ENCODE measurements at regions not wholly inside any gene's neighbourhood (a gene's known extent, or its start where the extent isn't known, plus 50 kb on each side); places are given as distances from the start of the nearest gene placed in this dataset.

GRCh38 chr11:69372589-69373250 is 78.8 kb downstream of the MYEOV start:
- no peak for ATAC-seq
- Mint-ChIP-seq H3K4me3 (no peak overlapping the region), H3K27ac (no peak overlapping the region), H3K4me1 (no peaks in the 10 kb centered on the region), H3K36me3 (no peaks in the 10 kb centered on the region), H3K9me3 (no peaks in the 10 kb centered on the region)
- DNase-seq (ENCODE audit: low spot score in 2 of 2), result no peak

DNA sequence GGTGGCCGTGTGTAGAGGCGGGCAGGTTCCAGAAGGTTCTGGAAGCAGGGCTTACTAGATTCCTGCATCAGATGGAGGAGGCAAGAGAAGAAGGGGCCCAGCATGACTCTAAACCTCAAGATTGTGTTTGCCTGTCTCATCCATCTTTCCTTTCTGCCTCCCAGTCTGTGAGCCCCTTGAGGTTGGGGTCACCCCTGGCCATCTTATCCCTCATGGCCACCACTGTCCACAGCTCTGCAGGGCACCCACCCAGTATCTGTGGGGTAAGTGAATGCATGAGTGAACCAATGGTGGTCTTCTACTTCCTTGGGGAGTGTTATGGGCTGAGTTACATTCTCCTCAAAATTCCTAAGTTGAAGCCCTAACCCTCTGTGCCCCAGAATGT is 79.3 kb downstream of the MYEOV start:
- DNase-seq (ENCODE audit: low spot score in 2 of 2), result no peak

DNA sequence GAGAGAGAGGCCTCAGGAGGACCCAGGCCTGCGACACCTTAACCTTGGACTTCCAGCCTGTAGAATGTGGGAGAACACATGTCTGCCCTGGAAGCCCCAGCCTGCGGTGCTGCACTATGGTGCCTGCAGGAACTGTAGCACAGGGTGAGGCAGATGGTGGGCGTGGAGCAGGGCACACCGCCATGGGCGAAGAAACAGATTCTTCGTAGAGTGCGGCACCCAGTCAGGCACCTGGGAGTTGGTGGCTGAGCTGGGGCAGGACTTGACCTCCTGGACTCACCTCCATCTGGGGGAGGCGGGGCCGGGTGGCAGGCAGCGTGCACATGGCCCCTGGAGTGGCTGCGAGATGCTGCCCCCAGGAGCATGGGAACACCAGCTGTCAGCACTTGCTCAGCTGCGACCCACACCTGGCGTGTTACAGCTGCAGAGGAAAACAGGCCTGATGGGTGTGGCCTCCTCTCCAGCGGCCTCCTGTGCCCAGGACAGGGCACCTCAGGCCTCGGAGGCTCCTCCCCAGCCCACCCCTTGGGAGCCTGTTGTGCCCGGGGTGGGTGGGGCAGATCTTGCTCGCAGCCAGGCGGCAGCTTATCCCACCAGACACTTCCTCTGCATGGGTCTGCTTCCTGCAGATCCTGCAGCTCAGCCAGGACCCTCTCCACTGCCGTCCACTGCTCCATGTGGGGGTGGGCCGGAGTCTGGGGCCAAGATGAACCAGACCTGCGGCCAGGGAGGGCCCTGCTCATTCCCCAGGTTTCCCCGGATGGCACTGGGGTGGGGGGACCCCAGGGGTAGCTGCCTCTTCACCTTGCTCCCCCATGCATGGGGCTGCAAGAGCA is 80.4 kb downstream of the MYEOV start:
- DNase-seq (ENCODE audit: low spot score in 2 of 2), result no peak
- no peak for ATAC-seq
- Mint-ChIP-seq H3K27ac (no peak overlapping the region), H3K9me3 (no peaks in the 10 kb centered on the region), H3K4me1 (no peaks in the 10 kb centered on the region), H3K4me3 (no peak overlapping the region), H3K36me3 (no peaks in the 10 kb centered on the region)

More for the DNA sequence above, 79.3 kb downstream of the MYEOV start:
- ATAC-seq, result no peak
- no peak overlapping the region for H3K4me3 Mint-ChIP-seq
- no peaks in the 10 kb centered on the region for H3K4me1 Mint-ChIP-seq
- no peaks in the 10 kb centered on the region for H3K9me3 Mint-ChIP-seq
- H3K27ac Mint-ChIP-seq, result no peak overlapping the region
- no peaks in the 10 kb centered on the region for H3K36me3 Mint-ChIP-seq

- Mint-ChIP-seq H3K27ac (no peak overlapping the region), H3K36me3 (no peaks in the 10 kb centered on the region)
Measured at GRCh38 chr11:69374946-69375310, 81.0 kb downstream of the MYEOV start.

GRCh38 chr11:69375316-69376154 is 81.6 kb downstream of the MYEOV start:
- ATAC-seq (no peak), DNase-seq (ENCODE audit: low spot score in 2 of 2) (no peak)
- Mint-ChIP-seq H3K36me3 (no peaks in the 10 kb centered on the region), H3K4me3 (no peak overlapping the region), H3K4me1 (no peaks in the 10 kb centered on the region), H3K27ac (no peak overlapping the region), H3K9me3 (no peaks in the 10 kb centered on the region)

More at GRCh38 chr11:69374946-69375310, 81.0 kb downstream of the MYEOV start:
- no peak for ATAC-seq
- H3K4me3 Mint-ChIP-seq, result no peak overlapping the region
- no peaks in the 10 kb centered on the region for H3K9me3 Mint-ChIP-seq
- DNase-seq (ENCODE audit: low spot score in 2 of 2), result no peak
- H3K4me1 Mint-ChIP-seq, result no peaks in the 10 kb centered on the region

DNA sequence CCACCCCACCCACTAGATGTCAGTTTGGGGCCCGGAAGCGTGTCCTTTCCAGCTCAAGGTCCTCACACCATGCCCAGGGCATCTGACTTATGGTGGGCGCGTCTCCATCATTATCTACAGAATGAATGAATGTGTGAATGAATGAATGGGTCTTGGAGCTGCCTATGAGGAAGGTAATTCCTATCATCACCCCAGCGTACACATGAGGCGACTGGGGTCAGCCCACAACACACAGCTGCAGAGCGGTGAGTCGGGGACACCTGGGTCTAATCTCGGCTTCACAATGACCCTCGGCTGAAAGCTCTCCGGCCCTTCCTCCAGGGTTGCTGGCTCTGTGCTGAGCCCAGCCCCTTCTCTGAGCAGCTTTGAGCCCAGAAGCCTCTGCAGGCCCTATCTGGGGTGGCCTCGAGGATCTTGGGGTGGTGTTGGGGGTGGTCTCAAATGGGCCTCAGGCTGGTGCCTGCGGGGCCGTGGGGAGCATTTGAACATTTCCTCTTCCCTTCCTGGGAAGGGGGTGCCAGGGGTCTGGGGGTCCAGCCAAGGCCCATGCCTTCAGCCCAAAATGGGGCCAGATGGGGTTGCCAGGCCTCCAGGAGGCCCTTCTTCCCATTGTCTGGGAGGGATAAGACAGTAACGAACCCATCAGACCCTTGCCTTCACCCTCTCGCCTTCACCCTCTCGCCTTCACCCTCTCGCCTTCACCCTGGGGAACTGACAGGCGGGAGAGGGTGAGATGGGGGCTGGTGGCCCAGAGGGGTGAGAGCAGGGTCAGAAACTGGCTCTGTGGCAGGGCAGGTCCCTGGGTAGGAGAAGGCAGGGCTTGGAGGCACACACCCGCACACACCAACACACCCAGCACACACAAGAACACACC is 82.4 kb downstream of the MYEOV start:
- DNase-seq (ENCODE audit: low spot score in 2 of 2) (no peak), ATAC-seq (no peak)
- Mint-ChIP-seq H3K36me3 (no peaks in the 10 kb centered on the region), H3K9me3 (no peaks in the 10 kb centered on the region), H3K4me3 (no peak overlapping the region), H3K4me1 (peaks cover under 1% of the 10 kb centered on the region), H3K27ac (no peak overlapping the region)

DNA sequence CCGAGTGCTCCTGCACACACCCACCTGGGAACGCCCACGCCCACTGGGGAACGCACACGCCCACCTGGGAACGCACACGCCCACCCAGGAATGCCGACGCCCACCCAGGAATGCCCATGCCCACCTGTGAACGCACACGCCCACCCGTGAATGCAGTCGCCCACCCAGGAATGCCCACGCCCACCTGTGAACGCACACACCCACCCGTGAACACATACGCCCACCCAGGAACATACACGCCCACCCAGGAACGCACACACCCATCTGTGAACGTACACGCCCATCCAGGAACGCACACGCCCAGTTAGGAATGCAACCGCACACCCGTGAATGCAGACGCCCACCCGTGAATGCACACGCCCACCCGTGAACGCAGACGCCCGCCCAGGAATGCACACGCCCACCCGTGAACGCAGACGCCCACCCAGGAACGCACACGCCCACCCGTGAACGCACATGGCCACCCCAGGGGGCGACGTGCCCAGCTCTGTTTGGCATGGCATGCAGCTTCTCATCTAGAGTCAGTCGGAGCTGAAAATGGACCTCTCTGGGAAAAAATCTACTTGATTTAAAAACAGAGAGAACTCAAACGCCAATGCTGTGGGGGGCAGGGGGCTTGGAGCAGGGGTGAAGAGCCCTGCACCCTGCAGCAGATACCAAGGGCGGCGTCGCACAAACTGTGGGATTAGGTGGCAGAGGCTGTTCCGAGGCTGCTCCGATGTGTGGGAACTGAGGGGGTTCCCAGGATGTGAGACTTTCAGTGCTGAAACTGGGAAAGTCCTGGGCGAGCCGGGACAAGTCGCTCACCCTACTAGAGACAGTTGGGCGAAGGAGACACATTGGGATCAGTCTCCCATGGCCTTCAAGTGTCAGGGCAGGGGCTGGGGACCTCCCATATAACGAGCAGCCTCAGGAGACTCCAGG is 83.3 kb downstream of the MYEOV start:
- no peaks in the 10 kb centered on the region for H3K36me3 Mint-ChIP-seq
- H3K27ac Mint-ChIP-seq, result no peak overlapping the region
- ATAC-seq, result no peak
- no peak for DNase-seq (ENCODE audit: low spot score in 2 of 2)
- peaks cover 5% of the 10 kb centered on the region for H3K4me1 Mint-ChIP-seq
- no peak overlapping the region for H3K4me3 Mint-ChIP-seq
- H3K9me3 Mint-ChIP-seq, result no peaks in the 10 kb centered on the region

DNA sequence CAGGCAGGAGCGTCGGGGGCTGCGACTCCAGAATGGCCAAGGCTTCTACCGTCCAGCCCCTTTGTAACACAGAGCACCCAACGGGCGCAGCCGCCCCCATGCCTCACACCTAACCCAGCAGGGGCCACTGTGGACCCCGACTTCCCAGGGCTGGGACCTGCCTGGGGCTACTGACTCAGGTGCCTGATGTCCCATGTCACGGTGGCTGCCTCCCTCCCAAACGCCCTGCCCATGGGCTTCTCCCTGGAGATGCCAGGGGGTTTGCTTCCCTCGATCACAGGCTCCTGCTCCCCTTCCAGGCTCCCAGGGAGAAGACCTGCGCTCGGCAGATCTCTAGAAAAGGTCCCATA is 84.0 kb downstream of the MYEOV start:
- DNase-seq (ENCODE audit: low spot score in 2 of 2), result no peak
- peaks cover 5% of the 10 kb centered on the region for H3K4me1 Mint-ChIP-seq
- H3K36me3 Mint-ChIP-seq, result no peaks in the 10 kb centered on the region

GRCh38 chr11:69378303-69379141 is 84.6 kb downstream of the MYEOV start:
- Mint-ChIP-seq H3K4me1 (peaks cover 5% of the 10 kb centered on the region), H3K36me3 (no peaks in the 10 kb centered on the region), H3K9me3 (no peaks in the 10 kb centered on the region), H3K27ac (no peak overlapping the region), H3K4me3 (no peak overlapping the region)
- no peak for ATAC-seq
- DNase-seq (ENCODE audit: low spot score in 2 of 2), result no peak

More for the DNA sequence above, 84.0 kb downstream of the MYEOV start:
- Mint-ChIP-seq H3K4me3 (no peak overlapping the region), H3K27ac (no peak overlapping the region), H3K9me3 (no peaks in the 10 kb centered on the region)
- no peak for ATAC-seq

GRCh38 chr11:69380451-69380901 is 86.5 kb downstream of the MYEOV start:
- ATAC-seq (no peak), DNase-seq (ENCODE audit: low spot score in 2 of 2) (no peak)
- H3K9me3 Mint-ChIP-seq, result no peaks in the 10 kb centered on the region
- H3K4me1 Mint-ChIP-seq, result peaks cover 5% of the 10 kb centered on the region
- no peaks in the 10 kb centered on the region for H3K36me3 Mint-ChIP-seq
- H3K27ac Mint-ChIP-seq, result no peak overlapping the region
- no peak overlapping the region for H3K4me3 Mint-ChIP-seq

- Mint-ChIP-seq H3K4me3 (no peak overlapping the region), H3K36me3 (no peaks in the 10 kb centered on the region), H3K9me3 (no peaks in the 10 kb centered on the region), H3K4me1 (peaks cover 5% of the 10 kb centered on the region), H3K27ac (no peak overlapping the region)
- ATAC-seq, result no peak
- DNase-seq (ENCODE audit: low spot score in 2 of 2), result no peak
Measured at GRCh38 chr11:69380921-69381581, 87.1 kb downstream of the MYEOV start.

GRCh38 chr11:69381681-69382130 is 87.8 kb downstream of the MYEOV start:
- no peaks in the 10 kb centered on the region for H3K9me3 Mint-ChIP-seq
- H3K27ac Mint-ChIP-seq, result peak overlapping the region; percentile 63
- no peak for DNase-seq (ENCODE audit: low spot score in 2 of 2)
- no peak overlapping the region for H3K4me3 Mint-ChIP-seq
- ATAC-seq, result no peak
- H3K36me3 Mint-ChIP-seq, result no peaks in the 10 kb centered on the region
- H3K4me1 Mint-ChIP-seq, result peaks cover 5% of the 10 kb centered on the region

Data from stimulated activated effector memory CD8-positive, alpha-beta T cell treated with anti-CD3 and anti-CD28 coated beads, Interleukin-12 subunit alpha, Interleukin-12 subunit beta, amount 100 ng/mL, for 72 hours (primary cell).